Fibroblast of lung (primary cell): ENCODE measurements at regions not wholly inside any gene's neighbourhood (a gene's known extent, or its start where the extent isn't known, plus 50 kb on each side); places are given as distances from the start of the nearest gene placed in this dataset.

Experiments used
- DNase-seq, 2 donors: peaks; one replicate each; pipeline versions ENCODE4 v3.0.0 to v3.0.0-alpha.2; 2010; ENCODE audit warnings: low read depth in 2 of 2
- H2AFZ ChIP-seq: 2 replicates; pipeline ENCODE4 v1.5.1; 2012; ENCODE audit warnings: low read length, control low read depth, inconsistent platforms
- H3K27ac ChIP-seq: 2 replicates; pipeline ENCODE4 v1.5.1; 2011; ENCODE audit warnings: low read length, control low read depth; ENCODE audit not compliant: insufficient read depth
- H3K27me3 ChIP-seq: 2 replicates; pipeline ENCODE4 v1.5.1; 2011; ENCODE audit warnings: mild to moderate bottlenecking, low read length; ENCODE audit not compliant: control insufficient read depth, insufficient read depth
- H3K36me3 ChIP-seq: 2 replicates; pipeline ENCODE4 v1.5.1; 2011; ENCODE audit warnings: low read length; ENCODE audit not compliant: control insufficient read depth, insufficient read depth
- H3K4me1 ChIP-seq: 2 replicates; pipeline ENCODE4 v1.5.1; 2011; ENCODE audit warnings: low read length; ENCODE audit not compliant: control insufficient read depth, insufficient read depth; ENCODE audit errors: extremely low read depth
- H3K4me2 ChIP-seq: 2 replicates; pipeline ENCODE4 v1.5.1; 2011; ENCODE audit warnings: low read length, control low read depth; ENCODE audit not compliant: insufficient read depth; ENCODE audit errors: extremely low read depth
- H3K4me3 ChIP-seq, 4 experiments: fragments of 200-600 bp in 1 of 4; sonication (generic) in 1 of 4; replicated peaks in 1 of 4; 2 replicates each; pipeline ENCODE4 v1.5.1; 2011 to 2016; ENCODE audit warnings: low read length in 4 of 4, low read depth in 3 of 4, mild to moderate bottlenecking in 3 of 4, control low read depth in 2 of 4, inconsistent platforms in 1 of 4, mixed read lengths in 1 of 4; ENCODE audit not compliant: insufficient read depth in 1 of 4; ENCODE audit errors: control extremely low read depth in 1 of 4
- H3K79me2 ChIP-seq: 2 replicates; pipeline ENCODE4 v1.5.1; 2012; ENCODE audit warnings: mild to moderate bottlenecking, low read length, inconsistent platforms; ENCODE audit not compliant: control insufficient read depth, insufficient read depth
- H3K9ac ChIP-seq: 2 replicates; pipeline ENCODE4 v1.5.1; 2011; ENCODE audit warnings: mild to moderate bottlenecking, low read length, control low read depth; ENCODE audit not compliant: insufficient read depth
- H3K9me3 ChIP-seq: 2 replicates; pipeline ENCODE4 v1.5.1; 2012; ENCODE audit warnings: low read depth, low read length; ENCODE audit not compliant: control insufficient read depth, insufficient read depth
- H4K20me1 ChIP-seq: 2 replicates; pipeline ENCODE4 v1.5.1; 2011; ENCODE audit warnings: low read length; ENCODE audit not compliant: control insufficient read depth, insufficient read depth; ENCODE audit errors: extremely low read depth
- CTCF ChIP-seq, 2 donors: IDR thresholded peaks in 1 of 2; conservative IDR thresholded peaks in 1 of 2; 1 replicate in 1 of 2; 2 replicates in 1 of 2; pipeline ENCODE4 v1.5.1; 2011 to 2012; ENCODE audit warnings: low read length in 2 of 2, control low read depth in 1 of 2, inconsistent platforms in 1 of 2, low read depth in 1 of 2, mild to moderate bottlenecking in 1 of 2
- EZH2 ChIP-seq: IDR thresholded peaks from 2 replicates; pipeline ENCODE4 v1.5.1; 2012; ENCODE audit warnings: low read length, control low read depth, mild to moderate bottlenecking; ENCODE audit errors: missing control alignments

GRCh38 chr19:32122258-32122657, 223.2 kb upstream of the ZNF507 start:
- H3K79me2 ChIP-seq = no peaks in the 10 kb centered on the region
- no peak for TF ChIP-seq CTCF (conservative IDR thresholded peaks at IDR 0.05 in 1 of 2, IDR thresholded peaks at IDR 0.05 in 1 of 2; ENCODE audit: low read depth in 1 of 2, low read length in 2 of 2)
- TF ChIP-seq EZH2 = no peak
- H3K4me3 ChIP-seq = no peak overlapping the region
- no peaks in the 10 kb centered on the region for H3K27me3 ChIP-seq
- H3K27ac ChIP-seq = no peak overlapping the region
- H3K4me1 ChIP-seq = no peaks in the 10 kb centered on the region
- H3K4me2 ChIP-seq = no peak overlapping the region
- no peak for DNase-seq
- no peak overlapping the region for H3K9ac ChIP-seq
- no peak overlapping the region for H2AFZ ChIP-seq
- no peaks in the 10 kb centered on the region for H3K9me3 ChIP-seq
- H3K36me3 ChIP-seq = no peaks in the 10 kb centered on the region
- H4K20me1 ChIP-seq = no peaks in the 10 kb centered on the region

- no peaks in the 10 kb centered on the region for H3K4me1 ChIP-seq
- no peaks in the 10 kb centered on the region for H3K27me3 ChIP-seq
- H3K27ac ChIP-seq = no peak overlapping the region
- TF ChIP-seq CTCF (conservative IDR thresholded peaks at IDR 0.05 in 1 of 2, IDR thresholded peaks at IDR 0.05 in 1 of 2; ENCODE audit: low read depth in 1 of 2, low read length in 2 of 2) = no peak
- TF ChIP-seq EZH2 = no peak
- H3K36me3 ChIP-seq = no peaks in the 10 kb centered on the region
- no peaks in the 10 kb centered on the region for H3K79me2 ChIP-seq
- H3K9ac ChIP-seq = no peak overlapping the region
- no peaks in the 10 kb centered on the region for H4K20me1 ChIP-seq
- H3K4me3 ChIP-seq = no peak overlapping the region
- H2AFZ ChIP-seq = no peak overlapping the region
- H3K9me3 ChIP-seq = no peaks in the 10 kb centered on the region
- no peak for DNase-seq
- no peak overlapping the region for H3K4me2 ChIP-seq
Observed at GRCh38 chr19:32123355-32123940, 222.0 kb upstream of the ZNF507 start.

GRCh38 chr19:32124585-32124984, 220.8 kb upstream of the ZNF507 start:
- no peak overlapping the region for H2AFZ ChIP-seq
- no peaks in the 10 kb centered on the region for H3K4me1 ChIP-seq
- H3K9ac ChIP-seq = no peak overlapping the region
- no peaks in the 10 kb centered on the region for H3K36me3 ChIP-seq
- H3K79me2 ChIP-seq = no peaks in the 10 kb centered on the region
- TF ChIP-seq CTCF (conservative IDR thresholded peaks at IDR 0.05 in 1 of 2, IDR thresholded peaks at IDR 0.05 in 1 of 2; ENCODE audit: low read depth in 1 of 2, low read length in 2 of 2) (no peak), EZH2 (no peak)
- H3K27me3 ChIP-seq = no peaks in the 10 kb centered on the region
- no peak for DNase-seq
- no peak overlapping the region for H3K27ac ChIP-seq
- no peak overlapping the region for H3K4me3 ChIP-seq
- no peaks in the 10 kb centered on the region for H3K9me3 ChIP-seq
- no peak overlapping the region for H3K4me2 ChIP-seq
- no peaks in the 10 kb centered on the region for H4K20me1 ChIP-seq
